ENCODE measurements at regions not wholly inside any gene's neighbourhood (a gene's known extent, or its start where the extent isn't known, plus 50 kb on each side); places are given as distances from the start of the nearest gene placed in this dataset.

DNA sequence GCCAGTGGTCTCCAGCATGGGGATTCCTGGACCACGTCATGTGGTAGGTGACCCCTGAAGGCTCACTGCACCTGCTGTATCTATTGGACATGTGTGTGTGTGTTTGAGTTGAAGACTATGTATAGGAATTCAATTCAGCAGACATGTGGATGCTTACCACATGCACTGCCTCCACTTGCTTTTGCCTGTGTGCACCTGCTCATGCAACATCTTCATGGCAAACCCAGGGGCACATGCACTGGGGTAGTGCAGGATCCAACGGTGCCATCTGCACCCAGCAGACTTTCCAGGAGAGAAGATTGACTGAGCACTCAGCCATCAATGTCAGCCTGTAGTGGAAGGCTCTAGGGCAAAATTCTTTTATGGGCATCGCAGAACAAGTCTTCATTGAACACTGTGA is 299.4 kb downstream of the CDH26 start:
- Histone ChIP-seq H3K4me1 (ENCODE audit: control insufficient read depth, insufficient read depth, low read length) (no peaks in the 10 kb centered on the region), H3K4me3 (ENCODE audit: low read depth in 2 of 2, low read length in 2 of 2) (no peak overlapping the region), H3K27me3 (ENCODE audit: control insufficient read depth, insufficient read depth, low read length) (no peaks in the 10 kb centered on the region; the same call in 1 of the 2 replicates), H3K27ac (ENCODE audit: low read length) (no peak overlapping the region), H3K36me3 (ENCODE audit: control insufficient read depth, insufficient read depth, low read length) (no peaks in the 10 kb centered on the region), H3K9me3 (ENCODE audit: control insufficient read depth, insufficient read depth, low read depth, low read length) (no peaks in the 10 kb centered on the region)
- CTCF ChIA-PET = no interaction called here
- POLR2A ChIA-PET = interaction anchor here (0.7 kb wide), 1 partner anchor 666 kb away, joined by 4 read pairs; no protein-coding TSS in a partner anchor
- no TSS peak for BruUV-seq (replicated peaks)
- in situ Hi-C loops (cut with HindIII; ENCODE audit: low pct_unique_long_range_greater_than_20kb, low sequenced_read_pairs) (no loop called here), intact Hi-C loops (cut with micrococcal nuclease; ENCODE audit: unreplicated experiment) (no loop called here)
- TF ChIP-seq SIN3A (IDR thresholded peaks at IDR 0.05; ENCODE audit: borderline replicate concordance, insufficient read depth, low read depth, low read length) (no peak), TCF7L2 (IDR thresholded peaks at IDR 0.05; ENCODE audit: low read depth, low read length) (no peak), POLR2AphosphoS5 (IDR thresholded peaks at IDR 0.05; ENCODE audit: low read depth, low read length) (no peak)
- TF ChIP-seq, protein P1, sequence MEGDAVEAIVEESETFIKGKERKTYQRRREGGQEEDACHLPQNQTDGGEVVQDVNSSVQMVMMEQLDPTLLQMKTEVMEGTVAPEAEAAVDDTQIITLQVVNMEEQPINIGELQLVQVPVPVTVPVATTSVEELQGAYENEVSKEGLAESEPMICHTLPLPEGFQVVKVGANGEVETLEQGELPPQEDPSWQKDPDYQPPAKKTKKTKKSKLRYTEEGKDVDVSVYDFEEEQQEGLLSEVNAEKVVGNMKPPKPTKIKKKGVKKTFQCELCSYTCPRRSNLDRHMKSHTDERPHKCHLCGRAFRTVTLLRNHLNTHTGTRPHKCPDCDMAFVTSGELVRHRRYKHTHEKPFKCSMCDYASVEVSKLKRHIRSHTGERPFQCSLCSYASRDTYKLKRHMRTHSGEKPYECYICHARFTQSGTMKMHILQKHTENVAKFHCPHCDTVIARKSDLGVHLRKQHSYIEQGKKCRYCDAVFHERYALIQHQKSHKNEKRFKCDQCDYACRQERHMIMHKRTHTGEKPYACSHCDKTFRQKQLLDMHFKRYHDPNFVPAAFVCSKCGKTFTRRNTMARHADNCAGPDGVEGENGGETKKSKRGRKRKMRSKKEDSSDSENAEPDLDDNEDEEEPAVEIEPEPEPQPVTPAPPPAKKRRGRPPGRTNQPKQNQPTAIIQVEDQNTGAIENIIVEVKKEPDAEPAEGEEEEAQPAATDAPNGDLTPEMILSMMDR (IDR thresholded peaks at IDR 0.05) = no peak
- TF ChIP-seq, protein P2, sequence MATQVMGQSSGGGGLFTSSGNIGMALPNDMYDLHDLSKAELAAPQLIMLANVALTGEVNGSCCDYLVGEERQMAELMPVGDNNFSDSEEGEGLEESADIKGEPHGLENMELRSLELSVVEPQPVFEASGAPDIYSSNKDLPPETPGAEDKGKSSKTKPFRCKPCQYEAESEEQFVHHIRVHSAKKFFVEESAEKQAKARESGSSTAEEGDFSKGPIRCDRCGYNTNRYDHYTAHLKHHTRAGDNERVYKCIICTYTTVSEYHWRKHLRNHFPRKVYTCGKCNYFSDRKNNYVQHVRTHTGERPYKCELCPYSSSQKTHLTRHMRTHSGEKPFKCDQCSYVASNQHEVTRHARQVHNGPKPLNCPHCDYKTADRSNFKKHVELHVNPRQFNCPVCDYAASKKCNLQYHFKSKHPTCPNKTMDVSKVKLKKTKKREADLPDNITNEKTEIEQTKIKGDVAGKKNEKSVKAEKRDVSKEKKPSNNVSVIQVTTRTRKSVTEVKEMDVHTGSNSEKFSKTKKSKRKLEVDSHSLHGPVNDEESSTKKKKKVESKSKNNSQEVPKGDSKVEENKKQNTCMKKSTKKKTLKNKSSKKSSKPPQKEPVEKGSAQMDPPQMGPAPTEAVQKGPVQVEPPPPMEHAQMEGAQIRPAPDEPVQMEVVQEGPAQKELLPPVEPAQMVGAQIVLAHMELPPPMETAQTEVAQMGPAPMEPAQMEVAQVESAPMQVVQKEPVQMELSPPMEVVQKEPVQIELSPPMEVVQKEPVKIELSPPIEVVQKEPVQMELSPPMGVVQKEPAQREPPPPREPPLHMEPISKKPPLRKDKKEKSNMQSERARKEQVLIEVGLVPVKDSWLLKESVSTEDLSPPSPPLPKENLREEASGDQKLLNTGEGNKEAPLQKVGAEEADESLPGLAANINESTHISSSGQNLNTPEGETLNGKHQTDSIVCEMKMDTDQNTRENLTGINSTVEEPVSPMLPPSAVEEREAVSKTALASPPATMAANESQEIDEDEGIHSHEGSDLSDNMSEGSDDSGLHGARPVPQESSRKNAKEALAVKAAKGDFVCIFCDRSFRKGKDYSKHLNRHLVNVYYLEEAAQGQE (IDR thresholded peaks at IDR 0.05; ENCODE audit: insufficient read depth in 1 of 2, low read depth in 2 of 2, low read length in 1 of 2) = no peak
- ATAC-seq (no peak), DNase-seq (ENCODE audit: low read depth, low spot score) (no peak)

DNA sequence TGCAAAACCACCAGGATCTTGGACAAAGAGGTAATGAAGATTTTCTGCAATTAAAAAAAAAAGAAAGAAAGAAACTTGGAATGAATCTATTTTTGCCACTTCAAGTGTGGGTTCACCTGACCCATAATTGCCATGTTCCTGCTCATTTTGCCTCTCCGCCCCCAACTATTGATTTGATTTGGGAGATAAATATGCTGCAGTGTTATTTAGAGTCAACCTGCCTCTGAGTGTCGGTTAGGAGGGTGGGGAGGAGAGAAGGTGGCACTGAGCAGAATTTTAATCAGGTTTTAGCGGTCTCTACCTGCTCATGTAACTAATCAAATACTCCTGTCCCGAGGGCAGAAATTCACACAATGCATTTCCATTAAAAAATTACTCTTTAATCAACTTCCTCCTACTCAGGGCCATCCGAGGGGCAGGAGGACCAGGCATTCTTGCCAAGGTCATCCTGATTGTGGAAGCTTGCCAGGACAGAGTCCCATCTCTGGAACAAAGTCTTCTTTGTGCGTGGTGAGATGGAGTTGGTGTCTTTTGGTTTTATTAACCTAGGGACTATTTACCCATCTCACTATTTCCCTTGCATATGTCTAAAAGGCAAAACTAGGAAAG is 300.1 kb downstream of the CDH26 start:
- no peaks in the 10 kb centered on the region for H3K9me3 ChIP-seq (ENCODE audit: control insufficient read depth, insufficient read depth, low read depth, low read length)
- H3K27me3 ChIP-seq (ENCODE audit: control insufficient read depth, insufficient read depth, low read length) = no peaks in the 10 kb centered on the region; the same call in 1 of the 2 replicates
- intact Hi-C loops (cut with micrococcal nuclease; ENCODE audit: unreplicated experiment) = no loop called here
- H3K4me1 ChIP-seq (ENCODE audit: control insufficient read depth, insufficient read depth, low read length) = no peaks in the 10 kb centered on the region
- CTCF ChIA-PET = no interaction called here
- no peak overlapping the region for H3K4me3 ChIP-seq (ENCODE audit: low read depth in 2 of 2, low read length in 2 of 2)
- in situ Hi-C loops (cut with HindIII; ENCODE audit: low pct_unique_long_range_greater_than_20kb, low sequenced_read_pairs) = no loop called here
- no peak for TF ChIP-seq TCF7L2 (IDR thresholded peaks at IDR 0.05; ENCODE audit: low read depth, low read length)
- TF ChIP-seq SIN3A (IDR thresholded peaks at IDR 0.05; ENCODE audit: borderline replicate concordance, insufficient read depth, low read depth, low read length) = no peak
- no peak for TF ChIP-seq POLR2AphosphoS5 (IDR thresholded peaks at IDR 0.05; ENCODE audit: low read depth, low read length)
- TF ChIP-seq, protein P1 (IDR thresholded peaks at IDR 0.05) = no peak
- TF ChIP-seq, protein P2 (IDR thresholded peaks at IDR 0.05; ENCODE audit: insufficient read depth in 1 of 2, low read depth in 2 of 2, low read length in 1 of 2) = no peak
- DNase-seq (ENCODE audit: low read depth, low spot score) (no peak), ATAC-seq (no peak)
- POLR2A ChIA-PET = interaction anchor here (0.7 kb wide), 2 partner anchors 14 to 666 kb away, joined by 4 read pairs; no protein-coding TSS in a partner anchor
- H3K36me3 ChIP-seq (ENCODE audit: control insufficient read depth, insufficient read depth, low read length) = no peaks in the 10 kb centered on the region
- H3K27ac ChIP-seq (ENCODE audit: low read length) = no peak overlapping the region
- BruUV-seq (replicated peaks) = no TSS peak

All from Panc1 (cell line).